Lung (tissue), 11 donors: ENCODE measurements at regions not wholly inside any gene's neighbourhood (a gene's known extent, or its start where the extent isn't known, plus 50 kb on each side); places are given as distances from the start of the nearest gene placed in this dataset.

Source experiments
- ATAC-seq: fragments of 200-7000 bp; cut with Tn5 transposase; one replicate; pipeline ENCODE4 v1.9.1; 2020; ENCODE audit warnings: moderate number of reproducible peaks; ENCODE audit not compliant: insufficient read depth, low FRiP score
- DNase-seq, 3 donors: peaks; one replicate each; pipeline ENCODE4 v3.0.0-alpha.2; 2013 to 2017
- H3K27ac ChIP-seq, 2 donors: one replicate each; pipeline ENCODE4 v1.5.1; 2013; ENCODE audit warnings: mild to moderate bottlenecking in 2 of 2, moderate library complexity in 2 of 2, control low read depth in 1 of 2, inconsistent platforms in 1 of 2, low read depth in 1 of 2, low read length in 1 of 2
- H3K27me3 ChIP-seq, 3 donors: one replicate each; pipeline ENCODE4 v1.5.1; 2013; ENCODE audit warnings: low read length in 2 of 3; ENCODE audit not compliant: control insufficient read depth in 3 of 3, insufficient read depth in 3 of 3
- H3K36me3 ChIP-seq, 4 donors: one replicate each; pipeline ENCODE4 v1.5.1; 2013; ENCODE audit warnings: low read length in 4 of 4, mild to moderate bottlenecking in 1 of 4, moderate library complexity in 1 of 4; ENCODE audit not compliant: control insufficient read depth in 4 of 4, insufficient read depth in 4 of 4
- H3K4me1 ChIP-seq, 5 donors: one replicate each; pipeline ENCODE4 v1.5.1; 2013; ENCODE audit warnings: low read length in 5 of 5, mild to moderate bottlenecking in 2 of 5, moderate library complexity in 1 of 5; ENCODE audit not compliant: control insufficient read depth in 5 of 5, insufficient read depth in 5 of 5
- H3K4me3 ChIP-seq: one replicate; pipeline ENCODE4 v1.5.1; 2013; ENCODE audit warnings: mild to moderate bottlenecking, control low read depth, moderate library complexity
- H3K9ac ChIP-seq, 2 donors: one replicate each; pipeline ENCODE4 v1.5.1; 2013; ENCODE audit warnings: low read length in 2 of 2, control low read depth in 1 of 2; ENCODE audit not compliant: insufficient read depth in 1 of 2
- H3K9me3 ChIP-seq, 4 donors: one replicate each; pipeline ENCODE4 v1.5.1; 2013; ENCODE audit warnings: low read length in 3 of 4, mild to moderate bottlenecking in 1 of 4, moderate library complexity in 1 of 4; ENCODE audit not compliant: control insufficient read depth in 4 of 4, insufficient read depth in 3 of 4
- WGBS, 2 donors: extraction: QIAGEN DNeasy Blood & Tissue Kit; methylation state at CpG; one replicate each; pipeline ENCODE4 v1.1.7; 2013; 5-methylcytosine and 5-hydroxymethylcytosine counted together
- TF ChIP-seq, protein P1 (sequence below): IDR thresholded peaks from 2 replicates; pipeline ENCODE4 v1.5.1; 2012; ENCODE audit warnings: mild to moderate bottlenecking; ENCODE audit errors: control extremely low read depth, extremely low read depth
- donor health status: control.
- donor health status: control.
- donor health status: Bipolar disorder and iron deficiency.
- donor health status: healthy.
- donor health status: DM: yes; HTN: yes; CAD: no.

DNA sequence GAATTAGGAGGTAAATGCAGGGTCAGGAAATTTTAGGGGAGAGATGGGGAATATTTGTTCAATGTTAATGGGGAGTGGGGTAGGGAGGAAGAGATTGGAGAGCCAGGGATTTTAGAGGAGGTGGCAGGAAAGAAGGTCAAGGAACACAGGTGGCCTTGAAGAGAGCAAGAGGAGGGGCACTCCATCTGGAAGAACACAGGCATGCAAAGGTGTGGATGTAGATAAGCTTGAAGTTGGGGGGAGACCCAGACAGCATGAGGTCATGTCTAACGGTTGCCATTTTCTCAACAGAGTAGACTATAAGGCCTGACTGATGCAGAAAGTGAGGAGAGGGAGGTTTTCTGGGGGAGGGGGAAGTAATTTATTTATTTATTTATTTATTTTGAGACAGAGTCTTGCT, 77.5 kb downstream of the MAIP1 start:
- Histone ChIP-seq H3K9ac (no peak overlapping the region), H3K27ac (no peak overlapping the region), H3K4me1 (no peaks in the 10 kb centered on the region), H3K9me3 (no peaks in the 10 kb centered on the region), H3K36me3 (no peaks in the 10 kb centered on the region), H3K4me3 (no peak overlapping the region), H3K27me3 (no peaks in the 10 kb centered on the region)
- ATAC-seq (no peak), DNase-seq (no peak)
- TF ChIP-seq, protein P1, sequence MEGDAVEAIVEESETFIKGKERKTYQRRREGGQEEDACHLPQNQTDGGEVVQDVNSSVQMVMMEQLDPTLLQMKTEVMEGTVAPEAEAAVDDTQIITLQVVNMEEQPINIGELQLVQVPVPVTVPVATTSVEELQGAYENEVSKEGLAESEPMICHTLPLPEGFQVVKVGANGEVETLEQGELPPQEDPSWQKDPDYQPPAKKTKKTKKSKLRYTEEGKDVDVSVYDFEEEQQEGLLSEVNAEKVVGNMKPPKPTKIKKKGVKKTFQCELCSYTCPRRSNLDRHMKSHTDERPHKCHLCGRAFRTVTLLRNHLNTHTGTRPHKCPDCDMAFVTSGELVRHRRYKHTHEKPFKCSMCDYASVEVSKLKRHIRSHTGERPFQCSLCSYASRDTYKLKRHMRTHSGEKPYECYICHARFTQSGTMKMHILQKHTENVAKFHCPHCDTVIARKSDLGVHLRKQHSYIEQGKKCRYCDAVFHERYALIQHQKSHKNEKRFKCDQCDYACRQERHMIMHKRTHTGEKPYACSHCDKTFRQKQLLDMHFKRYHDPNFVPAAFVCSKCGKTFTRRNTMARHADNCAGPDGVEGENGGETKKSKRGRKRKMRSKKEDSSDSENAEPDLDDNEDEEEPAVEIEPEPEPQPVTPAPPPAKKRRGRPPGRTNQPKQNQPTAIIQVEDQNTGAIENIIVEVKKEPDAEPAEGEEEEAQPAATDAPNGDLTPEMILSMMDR, result no peak
- WGBS, 2 donors, result 87 to 91% methylated on average over 1 of the region's 1 CpG

DNA sequence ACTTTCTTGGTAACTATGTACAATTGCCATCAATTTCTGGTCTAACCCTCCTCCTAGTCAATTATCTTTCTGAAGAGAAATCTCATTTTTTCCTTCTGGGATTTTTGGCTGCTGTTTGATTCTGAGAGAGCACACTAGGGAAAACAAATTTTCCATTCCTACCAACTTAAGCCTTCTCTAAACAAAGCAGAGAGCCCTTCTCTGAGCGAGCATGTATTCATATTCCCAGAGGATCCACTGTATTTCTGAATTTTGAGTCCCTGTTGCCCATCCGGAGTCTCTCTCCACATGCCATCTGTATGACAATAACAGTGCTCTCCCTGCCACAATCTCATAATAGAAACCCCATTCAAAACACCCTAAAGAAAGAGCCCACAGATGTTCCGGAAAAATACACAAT, 78.5 kb downstream of the MAIP1 start:
- Histone ChIP-seq H3K27ac (no peak overlapping the region), H3K4me1 (no peaks in the 10 kb centered on the region), H3K9me3 (no peaks in the 10 kb centered on the region), H3K9ac (no peak overlapping the region), H3K4me3 (no peak overlapping the region), H3K27me3 (no peaks in the 10 kb centered on the region), H3K36me3 (no peaks in the 10 kb centered on the region)
- TF ChIP-seq, protein P1, result no peak
- DNase-seq (no peak), ATAC-seq (no peak)
- whole genome bisulfite sequencing, 2 donors, result 73 to 86% methylated on average over 3 of the region's 3 CpGs

DNA sequence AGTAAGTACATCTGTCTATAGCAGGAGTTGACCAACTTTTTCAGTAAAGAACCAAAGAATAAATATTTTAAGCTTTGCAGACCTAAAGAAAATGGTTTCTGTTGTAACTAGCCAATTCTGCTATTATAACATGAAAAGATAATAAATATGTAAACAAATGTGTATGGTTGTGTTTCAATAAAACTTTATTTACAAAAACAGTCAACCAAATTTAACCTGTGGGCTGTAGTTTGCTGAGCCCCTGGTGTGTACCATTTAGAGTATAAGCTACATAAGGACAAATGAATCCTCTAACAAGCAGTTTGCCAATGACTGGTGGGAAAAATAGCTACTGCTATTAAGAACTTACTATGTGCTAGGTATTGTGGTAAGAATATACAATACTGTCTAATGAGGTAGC, 79.4 kb downstream of the MAIP1 start:
- Histone ChIP-seq H3K36me3 (no peaks in the 10 kb centered on the region), H3K27me3 (no peaks in the 10 kb centered on the region), H3K9me3 (no peaks in the 10 kb centered on the region), H3K4me1 (peaks cover 0 to 6% (median 0%) of the 10 kb centered on the region in 5 donors), H3K9ac (no peak overlapping the region), H3K4me3 (no peak overlapping the region), H3K27ac (no peak overlapping the region)
- ATAC-seq, result no peak
- TF ChIP-seq, protein P1, result no peak
- DNase-seq, result no peak
